Bone marrow (tissue), 2 donors: ENCODE measurements at regions not wholly inside any gene's neighbourhood (a gene's known extent, or its start where the extent isn't known, plus 50 kb on each side); places are given as distances from the start of the nearest gene placed in this dataset.
"Not testable (repeated sequence)": the region's sequence is repeated elsewhere in the genome, so short reads cannot be mapped to it uniquely, and the experiment has no call there.

Source experiments
- DNase-seq, 2 donors: peaks; one replicate each; lab custom pipeline; 2025; lab: John Stamatoyannopoulos, UW

GRCh38 chr16:86834451-86835035 lies 256.2 kb downstream of the FOXL1 start:
- no peak for DNase-seq

GRCh38 chr16:86835982-86836381 lies 257.6 kb downstream of the FOXL1 start:
- DNase-seq = no peak

- no peak for DNase-seq
These were observed 258.3 kb downstream of the FOXL1 start for GRCh38 chr16:86836503-86837129.

- no peak for DNase-seq
These were observed 265.5 kb downstream of the FOXL1 start for GRCh38 chr16:86843812-86844211.

- no peak for DNase-seq
These were observed 266.3 kb downstream of the FOXL1 start for GRCh38 chr16:86844695-86845094.

GRCh38 chr16:86846136-86846535 lies 267.8 kb downstream of the FOXL1 start:
- DNase-seq = no peak

- DNase-seq = no peak
These were observed 270.5 kb downstream of the FOXL1 start for GRCh38 chr16:86848821-86849220.

GRCh38 chr16:86850670-86851069 lies 272.3 kb downstream of the FOXL1 start:
- no peak for DNase-seq

GRCh38 chr16:86852135-86852534 lies 273.8 kb downstream of the FOXL1 start:
- no peak for DNase-seq

- DNase-seq = no peak
These were observed 275.8 kb downstream of the FOXL1 start for GRCh38 chr16:86854058-86854621.

- no peak for DNase-seq
These were observed 276.4 kb downstream of the FOXL1 start for GRCh38 chr16:86854626-86855294.

GRCh38 chr16:86856946-86857586 lies 278.7 kb downstream of the FOXL1 start:
- DNase-seq = no peak

- DNase-seq = no peak
These were observed 279.5 kb downstream of the FOXL1 start for GRCh38 chr16:86857807-86858206.

GRCh38 chr16:86858501-86858900 lies 280.2 kb downstream of the FOXL1 start:
- DNase-seq = no peak

GRCh38 chr16:86861270-86861858 lies 283.0 kb downstream of the FOXL1 start:
- not testable (repeated sequence) for DNase-seq

- DNase-seq = no peak
These were observed 284.4 kb downstream of the FOXL1 start for GRCh38 chr16:86862595-86863280.

- no peak for DNase-seq
These were observed 285.3 kb downstream of the FOXL1 start for GRCh38 chr16:86863609-86864008.

GRCh38 chr16:86864586-86864985 lies 286.2 kb downstream of the FOXL1 start:
- DNase-seq = no peak

- DNase-seq = no peak
These were observed 287.7 kb downstream of the FOXL1 start for GRCh38 chr16:86865851-86866662.

- DNase-seq = no peak
These were observed 288.8 kb downstream of the FOXL1 start for GRCh38 chr16:86866986-86867722.
